Pancreas (tissue), 10 donors: ENCODE measurements at regions not wholly inside any gene's neighbourhood (a gene's known extent, or its start where the extent isn't known, plus 50 kb on each side); places are given as distances from the start of the nearest gene placed in this dataset.

Experiments
- ATAC-seq, 4 donors: fragments of 200-7000 bp; cut with Tn5 transposase; one replicate each; pipeline versions ENCODE4 v1.8.0 to v1.9.1; 2020; ENCODE audit warnings: mild to moderate bottlenecking in 4 of 4, moderate library complexity in 4 of 4
- DNase-seq, 6 donors: peaks; one replicate each; pipeline ENCODE4 v3.0.0-alpha.2; 2020
- FAIRE-seq: peaks from 2 replicates; lab custom pipeline; 2012; peaks lifted over from hg19 to GRCh38; lab: Jason Lieb, UNC
- H3K27ac ChIP-seq, 4 donors: fragments of 200-600 bp; sonication (generic); 1 replicate in 3 of 4; 2 replicates in 1 of 4; pipeline versions ENCODE4 v1.5.0 to v1.8.0; 2020
- H3K27me3 ChIP-seq, 4 donors: fragments of 200-600 bp; one replicate each; pipeline ENCODE4 v1.8.0; 2021
- H3K36me3 ChIP-seq, 3 donors: fragments of 200-600 bp; sonication (generic) in 1 of 3; one replicate each; pipeline versions ENCODE4 v1.5.0 to v1.8.0; 2020 to 2021
- H3K4me1 ChIP-seq, 3 donors: fragments of 200-600 bp; one replicate each; pipeline ENCODE4 v1.8.0; 2021
- H3K4me3 ChIP-seq, 4 donors: fragments of 200-600 bp; sonication (generic) in 2 of 4; one replicate each; pipeline versions ENCODE4 v1.5.0 to v1.8.0; 2020 to 2021
- H3K9me3 ChIP-seq, 4 donors: fragments of 200-600 bp; one replicate each; pipeline ENCODE4 v1.8.0; 2021
- WGBS, 2 donors: extraction: QIAGEN DNeasy Blood & Tissue Kit; methylation state at CpG; one replicate each; pipeline ENCODE4 v1.1.7; 2013; 5-methylcytosine and 5-hydroxymethylcytosine counted together
- intact Hi-C, 3 donors: fragments of 100-400 bp; cut with DNase I; formaldehyde crosslinking; loops; one replicate each; pipeline versions ENCODE4 v1.11.1 to v1.14.2; 2022
- TF ChIP-seq, protein P1 (sequence below), 4 donors: fragments of 200-600 bp; sonication (generic) in 3 of 4; IDR thresholded peaks; one replicate each; pipeline versions ENCODE4 v1.5.0 to v1.8.0; 2021; ENCODE audit warnings: antibody characterized with exemption in 4 of 4
- donor health status: healthy with polysubstance abuse.
- donor health status: DM: no; HTN: no; CAD: no; lungs with moderate emphysema.
- donor health status: DM: no; HTN: no; CAD: no.
- donor health status: control.
- donor health status: control.
- donor health status: Bipolar disorder and iron deficiency.
- donor health status: DM: yes; HTN: yes; CAD: no.
- donor health status: DM: no; HTN: no; CAD: no.
- donor health status: DM: no; HTN: no; CAD: no.
- donor health status: DM: yes; HTN: yes; CAD: no.

DNA sequence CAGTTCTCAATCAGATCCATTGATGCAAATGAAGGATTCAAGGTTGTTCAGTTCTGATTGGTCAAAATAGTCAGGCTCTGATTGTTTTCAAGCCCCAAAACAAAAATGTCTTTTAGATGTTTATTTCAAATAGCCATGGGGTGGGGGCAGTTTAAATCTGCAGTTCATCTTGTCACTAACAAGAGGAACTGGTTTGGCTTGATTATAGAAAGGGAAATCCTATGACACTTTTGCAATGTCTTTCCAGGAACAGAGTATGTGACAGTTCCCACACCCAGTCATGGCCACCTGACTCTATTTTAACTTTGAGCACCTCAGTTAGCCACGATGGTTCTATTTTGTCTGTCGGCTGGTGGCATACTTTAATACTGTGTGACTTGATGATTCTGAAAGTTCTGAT, 1544.1 kb downstream of the PLA2G4A start:
- H3K9me3 ChIP-seq, result no peaks in the 10 kb centered on the region
- ATAC-seq (no peak), DNase-seq (no peak), FAIRE-seq (no peak)
- H3K4me3 ChIP-seq, result no peak overlapping the region
- no peak overlapping the region for H3K27ac ChIP-seq
- TF ChIP-seq, protein P1, sequence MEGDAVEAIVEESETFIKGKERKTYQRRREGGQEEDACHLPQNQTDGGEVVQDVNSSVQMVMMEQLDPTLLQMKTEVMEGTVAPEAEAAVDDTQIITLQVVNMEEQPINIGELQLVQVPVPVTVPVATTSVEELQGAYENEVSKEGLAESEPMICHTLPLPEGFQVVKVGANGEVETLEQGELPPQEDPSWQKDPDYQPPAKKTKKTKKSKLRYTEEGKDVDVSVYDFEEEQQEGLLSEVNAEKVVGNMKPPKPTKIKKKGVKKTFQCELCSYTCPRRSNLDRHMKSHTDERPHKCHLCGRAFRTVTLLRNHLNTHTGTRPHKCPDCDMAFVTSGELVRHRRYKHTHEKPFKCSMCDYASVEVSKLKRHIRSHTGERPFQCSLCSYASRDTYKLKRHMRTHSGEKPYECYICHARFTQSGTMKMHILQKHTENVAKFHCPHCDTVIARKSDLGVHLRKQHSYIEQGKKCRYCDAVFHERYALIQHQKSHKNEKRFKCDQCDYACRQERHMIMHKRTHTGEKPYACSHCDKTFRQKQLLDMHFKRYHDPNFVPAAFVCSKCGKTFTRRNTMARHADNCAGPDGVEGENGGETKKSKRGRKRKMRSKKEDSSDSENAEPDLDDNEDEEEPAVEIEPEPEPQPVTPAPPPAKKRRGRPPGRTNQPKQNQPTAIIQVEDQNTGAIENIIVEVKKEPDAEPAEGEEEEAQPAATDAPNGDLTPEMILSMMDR (IDR thresholded peaks at IDR 0.05), result no peak
- no peaks in the 10 kb centered on the region for H3K4me1 ChIP-seq
- intact Hi-C loops, result no loop called here
- 61 to 78% methylated on average over 2 of the region's 2 CpGs for WGBS, 2 donors
- H3K36me3 ChIP-seq, result no peaks in the 10 kb centered on the region
- no peaks in the 10 kb centered on the region for H3K27me3 ChIP-seq

DNA sequence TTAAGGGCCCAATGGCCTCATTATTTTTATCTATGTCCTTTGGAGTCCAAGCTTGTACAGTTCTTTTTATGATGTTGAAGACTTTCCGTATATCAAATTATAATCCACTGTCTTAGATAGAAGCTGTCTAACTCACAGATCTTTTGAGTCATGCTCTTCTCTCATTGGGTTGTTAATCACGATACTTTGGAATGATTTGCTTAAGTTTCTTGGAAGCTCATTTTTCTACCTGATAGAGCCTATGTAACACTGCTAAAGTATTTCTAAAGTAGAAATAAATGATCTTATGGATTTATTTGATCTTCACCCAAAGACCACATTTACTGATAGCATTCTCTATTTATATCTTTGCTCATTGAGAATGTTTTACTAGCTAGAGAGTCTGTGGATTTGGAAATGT, 1554.1 kb downstream of the PLA2G4A start:
- intact Hi-C loops, result no loop called here
- Histone ChIP-seq H3K9me3 (no peaks in the 10 kb centered on the region), H3K36me3 (no peaks in the 10 kb centered on the region), H3K4me1 (no peaks in the 10 kb centered on the region), H3K27me3 (no peaks in the 10 kb centered on the region), H3K4me3 (no peak overlapping the region), H3K27ac (no peak overlapping the region)
- 68 to 83% methylated on average over 2 of the region's 2 CpGs for WGBS, 2 donors
- ATAC-seq, result no peak
- TF ChIP-seq, protein P1 (IDR thresholded peaks at IDR 0.05), result no peak
- no peak for FAIRE-seq
- DNase-seq, result no peak

DNA sequence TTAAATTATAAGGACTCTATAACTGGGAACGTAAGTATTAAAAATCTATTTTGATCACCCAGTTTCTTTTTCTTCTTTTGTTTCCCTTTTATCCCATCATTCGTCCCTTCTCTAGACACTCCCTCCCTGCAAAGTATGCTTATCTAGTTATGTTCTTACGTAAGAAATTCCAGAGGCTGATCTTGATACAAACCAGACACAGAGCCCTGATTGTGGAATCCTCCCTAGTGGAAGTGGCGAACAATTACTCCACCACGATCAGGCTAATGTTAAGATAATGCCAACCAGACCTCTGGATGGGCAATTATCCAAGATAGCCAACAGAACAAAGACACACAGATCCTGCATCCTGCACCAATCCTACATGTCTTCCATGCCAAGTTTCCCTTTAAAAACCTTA, 1557.4 kb downstream of the PLA2G4A start:
- TF ChIP-seq, protein P1 (IDR thresholded peaks at IDR 0.05), result no peak

DNA sequence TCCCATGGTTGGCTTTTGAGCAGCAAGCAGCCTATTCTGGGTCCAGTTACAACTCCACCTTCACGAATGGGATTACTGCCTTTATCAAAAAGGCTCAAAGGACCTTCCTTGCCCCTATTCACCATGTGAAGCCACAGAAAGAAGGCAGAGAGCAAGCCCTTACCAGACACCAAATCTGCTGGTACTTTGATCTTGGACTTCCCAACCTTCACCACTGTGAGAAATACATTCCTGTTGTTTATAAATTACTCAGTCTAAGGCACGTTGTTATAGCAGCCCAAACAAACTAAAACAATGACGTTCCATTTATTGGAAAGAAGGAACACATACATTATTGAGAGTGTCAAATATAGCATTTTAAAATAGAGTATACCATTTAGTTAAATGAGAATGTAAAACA, 1557.9 kb downstream of the PLA2G4A start:
- no peak for DNase-seq
- no peaks in the 10 kb centered on the region for H3K36me3 ChIP-seq
- intact Hi-C loops, result no loop called here
- no peak overlapping the region for H3K27ac ChIP-seq
- 29 to 48% methylated on average over 3 of the region's 3 CpGs for WGBS, 2 donors
- FAIRE-seq, result no peak
- no peak for ATAC-seq
- TF ChIP-seq, protein P1 (IDR thresholded peaks at IDR 0.05), result no peak
- no peaks in the 10 kb centered on the region for H3K4me1 ChIP-seq
- H3K4me3 ChIP-seq, result no peak overlapping the region
- H3K9me3 ChIP-seq, result no peaks in the 10 kb centered on the region
- no peaks in the 10 kb centered on the region for H3K27me3 ChIP-seq

More for the DNA sequence above, 1557.4 kb downstream of the PLA2G4A start:
- no peaks in the 10 kb centered on the region for H3K9me3 ChIP-seq
- no peak overlapping the region for H3K27ac ChIP-seq
- no peak overlapping the region for H3K4me3 ChIP-seq
- no peaks in the 10 kb centered on the region for H3K36me3 ChIP-seq
- H3K27me3 ChIP-seq, result no peaks in the 10 kb centered on the region
- intact Hi-C loops, result no loop called here
- 45 to 58% methylated on average over 5 of the region's 5 CpGs for WGBS, 2 donors
- no peaks in the 10 kb centered on the region for H3K4me1 ChIP-seq
- DNase-seq (no peak), ATAC-seq (no peak), FAIRE-seq (no peak)

DNA sequence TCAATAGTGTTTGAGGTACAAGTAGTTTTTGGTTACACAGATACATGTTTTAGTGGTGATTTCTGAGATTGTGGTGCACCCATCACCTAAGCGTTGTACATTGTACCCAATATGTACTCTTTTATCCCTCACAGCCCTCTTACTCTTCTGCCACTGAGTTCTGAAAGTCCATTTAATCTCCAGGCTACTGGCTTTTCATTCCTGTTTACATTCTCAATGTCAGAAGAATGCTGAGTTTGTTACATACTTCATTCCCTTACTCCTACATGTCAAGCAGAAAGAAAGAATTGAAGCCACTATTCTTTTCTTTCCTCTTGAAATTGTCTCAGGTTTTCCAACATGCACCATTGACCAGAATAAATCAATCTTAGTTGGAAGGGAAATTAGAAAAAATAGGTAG, 1565.9 kb downstream of the PLA2G4A start:
- Histone ChIP-seq H3K36me3 (no peaks in the 10 kb centered on the region), H3K9me3 (no peaks in the 10 kb centered on the region), H3K27me3 (no peaks in the 10 kb centered on the region), H3K4me3 (no peak overlapping the region), H3K4me1 (no peaks in the 10 kb centered on the region), H3K27ac (no peak overlapping the region)
- WGBS, 2 donors, result 74 to 82% methylated on average over 1 of the region's 1 CpG
- FAIRE-seq, result no peak
- intact Hi-C loops, result no loop called here
- TF ChIP-seq, protein P1 (IDR thresholded peaks at IDR 0.05), result no peak
- ATAC-seq, result no peak
- no peak for DNase-seq
